SK-N-SH (cell line): ENCODE measurements at regions not wholly inside any gene's neighbourhood (a gene's known extent, or its start where the extent isn't known, plus 50 kb on each side); places are given as distances from the start of the nearest gene placed in this dataset.

Experiments
- CTCF ChIA-PET: fragments of 300-600, 350-600 bp; formaldehyde crosslinking; extraction: SDS; loops from one replicate; lab custom pipeline; 2021; lab: Yijun Ruan, JAX
- POLR2A ChIA-PET: fragments of 350-600 bp; sonication (Branson Sonifier 250); formaldehyde crosslinking; extraction: SDS; loops from one replicate; lab custom pipeline; 2020; ENCODE audit warnings: antibody characterized with exemption, inconsistent platforms; lab: Yijun Ruan, JAX
- DNase-seq: peaks from one replicate; pipeline ENCODE4 v3.0.0; 2012
- H2AFZ ChIP-seq: fragments of 200-600 bp; sonication (generic); 2 replicates; pipeline ENCODE4 v1.8.1; 2016; ENCODE audit warnings: antibody characterized with exemption, mild to moderate bottlenecking, low read depth
- H3F3A ChIP-seq: fragments of 200-600 bp; sonication (generic); replicated peaks from 2 replicates; pipeline ENCODE3; 2016; ENCODE audit warnings: antibody characterized with exemption, mild to moderate bottlenecking; ENCODE audit not compliant: insufficient read depth
- H3K27ac ChIP-seq, 2 experiments: fragments of 200-500 bp in 1 of 2; fragments of 200-600 bp in 1 of 2; sonication (Bioruptor generic) in 1 of 2; sonication (generic), shearing (Covaris generic) in 1 of 2; 2 replicates each; pipeline versions ENCODE4 v1.5.1 to v1.6.1; 2014 to 2016; ENCODE audit warnings: low read depth in 2 of 2, inconsistent platforms in 1 of 2, low read length in 1 of 2, mild to moderate bottlenecking in 1 of 2, mixed read lengths in 1 of 2
- H3K27me3 ChIP-seq: fragments of 200-600 bp; sonication (generic), shearing (Covaris generic); 2 replicates; pipeline ENCODE4 v1.6.1; 2016; ENCODE audit warnings: mixed run types; ENCODE audit not compliant: insufficient read depth
- H3K36me3 ChIP-seq, 2 experiments: fragments of 200-500 bp in 1 of 2; fragments of 200-600 bp in 1 of 2; sonication (Bioruptor generic) in 1 of 2; sonication (generic) in 1 of 2; replicated peaks in 1 of 2; 2 replicates each; pipeline versions ENCODE3 to v1.5.1; 2014 to 2016; ENCODE audit warnings: low read length in 1 of 2, mild to moderate bottlenecking in 1 of 2; ENCODE audit not compliant: insufficient read depth in 2 of 2, control insufficient read depth in 1 of 2
- H3K4me1 ChIP-seq, 2 experiments: fragments of 200-500 bp in 1 of 2; fragments of 200-600 bp in 1 of 2; sonication (Bioruptor generic) in 1 of 2; sonication (generic), shearing (Covaris generic) in 1 of 2; 2 replicates each; pipeline versions ENCODE4 v1.5.1 to v1.6.1; 2014 to 2016; ENCODE audit warnings: low read depth in 1 of 2, low read length in 1 of 2, mixed run types in 1 of 2; ENCODE audit not compliant: insufficient read depth in 2 of 2, control insufficient read depth in 1 of 2
- H3K4me2 ChIP-seq: fragments of 200-600 bp; sonication (generic), shearing (Covaris generic); 2 replicates; pipeline ENCODE4 v1.6.1; 2017; ENCODE audit warnings: mixed run types
- H3K4me3 ChIP-seq, 2 experiments: fragments of 200-500 bp in 1 of 2; fragments of 200-600 bp in 1 of 2; sonication (Bioruptor generic) in 1 of 2; sonication (generic), shearing (Covaris generic) in 1 of 2; 2 replicates each; pipeline versions ENCODE4 v1.5.1 to v1.8.1; 2014 to 2016; ENCODE audit warnings: low read depth in 2 of 2, inconsistent platforms in 1 of 2, low read length in 1 of 2, mild to moderate bottlenecking in 1 of 2, mixed read lengths in 1 of 2, moderate library complexity in 1 of 2
- H3K79me2 ChIP-seq: fragments of 200-600 bp; sonication (generic); 2 replicates; pipeline ENCODE4 v1.8.1; 2017; ENCODE audit warnings: mild to moderate bottlenecking; ENCODE audit not compliant: insufficient read depth
- H3K9ac ChIP-seq: fragments of 200-600 bp; sonication (generic); 2 replicates; pipeline ENCODE4 v1.6.1; 2017; ENCODE audit warnings: mixed run types
- H3K9me2 ChIP-seq: fragments of 200-600 bp; sonication (generic); 2 replicates; pipeline ENCODE4 v1.6.1; 2017; ENCODE audit warnings: mixed run types
- H3K9me3 ChIP-seq: fragments of 200-600 bp; sonication (generic); 2 replicates; pipeline ENCODE4 v1.6.1; 2017; ENCODE audit warnings: mixed run types, mild to moderate bottlenecking, moderate library complexity
- H4K20me1 ChIP-seq: fragments of 200-600 bp; sonication (generic); 2 replicates; pipeline ENCODE4 v1.6.1; 2017; ENCODE audit warnings: mild to moderate bottlenecking, mixed run types; ENCODE audit not compliant: insufficient read depth
- ELF1 ChIP-seq: IDR thresholded peaks from 2 replicates; pipeline ENCODE4 v1.4.0; 2012
- FOXM1 ChIP-seq: IDR thresholded peaks from 2 replicates; pipeline ENCODE4 v1.4.0; 2012; ENCODE audit warnings: low read depth, mild to moderate bottlenecking
- IRF3 ChIP-seq: fragments of 150-350 bp; IDR thresholded peaks from 2 replicates; pipeline ENCODE4 v1.6.1; 2016; ENCODE audit warnings: mild to moderate bottlenecking, low read depth, low read length
- JUND ChIP-seq: IDR thresholded peaks from 2 replicates; pipeline ENCODE4 v1.4.0; 2012
- MXI1 ChIP-seq: IDR thresholded peaks from 2 replicates; pipeline ENCODE4 v1.6.1; 2012; ENCODE audit warnings: mild to moderate bottlenecking, low read depth, low read length, improper control_type of control experiment
- POLR2AphosphoS5 ChIP-seq: IDR thresholded peaks from 2 replicates; pipeline ENCODE4 v1.6.1; 2012; ENCODE audit warnings: low read depth, low read length
- RAD21 ChIP-seq: IDR thresholded peaks from 2 replicates; pipeline ENCODE4 v1.6.1; 2012; ENCODE audit warnings: mild to moderate bottlenecking, low read length
- RFX5 ChIP-seq: IDR thresholded peaks from 2 replicates; pipeline ENCODE4 v1.6.1; 2012; ENCODE audit warnings: mild to moderate bottlenecking, improper control_type of control experiment, low read length
- SIN3A ChIP-seq: IDR thresholded peaks from 2 replicates; pipeline ENCODE4 v1.6.1; 2012; ENCODE audit warnings: low read depth, mild to moderate bottlenecking, low read length, moderate library complexity, borderline replicate concordance
- SMC3 ChIP-seq: IDR thresholded peaks from 2 replicates; pipeline ENCODE4 v1.6.1; 2012; ENCODE audit warnings: low read depth, low read length, improper control_type of control experiment
- TCF12 ChIP-seq: IDR thresholded peaks from 2 replicates; pipeline ENCODE4 v1.4.0; 2012
- TEAD4 ChIP-seq: IDR thresholded peaks from 2 replicates; pipeline ENCODE4 v1.4.0; 2012; ENCODE audit warnings: mild to moderate bottlenecking, borderline replicate concordance; ENCODE audit not compliant: insufficient read depth
- USF1 ChIP-seq: IDR thresholded peaks from 2 replicates; pipeline ENCODE4 v1.4.0; 2012; ENCODE audit warnings: low read depth, borderline replicate concordance
- USF2 ChIP-seq: fragments of 150-350 bp; IDR thresholded peaks from 2 replicates; pipeline ENCODE4 v1.6.1; 2017; ENCODE audit warnings: antibody characterized with exemption, low read length, low read depth, borderline replicate concordance
- ZBTB33 ChIP-seq: IDR thresholded peaks from 2 replicates; pipeline ENCODE4 v1.4.0; 2012; ENCODE audit warnings: low read depth, borderline replicate concordance
- WGBS: methylation state at CpG from one replicate; pipeline ENCODE4 v1.1.6; 2017; ENCODE audit warnings: low lambda C conversion rate; 5-methylcytosine and 5-hydroxymethylcytosine counted together

- Histone ChIP-seq H3K79me2 (no peaks in the 10 kb centered on the region), H3K9me2 (no peaks in the 10 kb centered on the region), H3K9ac (no peak overlapping the region), H3K27me3 (no peaks in the 10 kb centered on the region), H4K20me1 (no peaks in the 10 kb centered on the region), H3K9me3 (no peaks in the 10 kb centered on the region), H3F3A (no peaks in the 10 kb centered on the region), H3K36me3 (no peaks in the 10 kb centered on the region), H2AFZ (no peak overlapping the region), H3K4me3 (no peak overlapping the region), H3K4me2 (no peak overlapping the region), H3K4me1 (peaks cover 0 to 5% of the 10 kb centered on the region in 2 experiments; a peak in 1 of 4 replicates), H3K27ac (no peak overlapping the region)
- DNase-seq = no peak
- CTCF ChIA-PET = interaction anchor here (0.6 kb wide), 1 partner anchor 31 kb away, joined by 3 read pairs; no protein-coding TSS in a partner anchor
- no peak for TF ChIP-seq JUND
- no peak for TF ChIP-seq ZBTB33
- TF ChIP-seq TCF12 = no peak
- no peak for TF ChIP-seq RAD21
- no peak for TF ChIP-seq MXI1
- no peak for TF ChIP-seq POLR2AphosphoS5
- TF ChIP-seq FOXM1 = no peak
- TF ChIP-seq SMC3 = no peak
- no peak for TF ChIP-seq RFX5
- no peak for TF ChIP-seq TEAD4
- TF ChIP-seq ELF1 = no peak
- no peak for TF ChIP-seq USF1
- TF ChIP-seq SIN3A = no peak
- no peak for TF ChIP-seq USF2
- no peak for TF ChIP-seq IRF3
- POLR2A ChIA-PET = no interaction called here
- 75% methylated on average over 8 of the region's 8 CpGs for WGBS
These were observed 173.2 kb downstream of the MN1 start for GRCh38 chr22:27628341-27628740.
